GDM1 (cell line): ENCODE measurements at regions not wholly inside any gene's neighbourhood (a gene's known extent, or its start where the extent isn't known, plus 50 kb on each side); places are given as distances from the start of the nearest gene placed in this dataset.

Experiments used
- DNase-seq: peaks from one replicate; lab custom pipeline; 2025; lab: John Stamatoyannopoulos, UW

GRCh38 chr4:89549907-89550306 is 242.3 kb upstream of the GPRIN3 start:
- no peak for DNase-seq

GRCh38 chr4:89545315-89545714 is 237.7 kb upstream of the GPRIN3 start:
- no peak for DNase-seq

GRCh38 chr4:89541998-89542397 is 234.4 kb upstream of the GPRIN3 start:
- DNase-seq = no peak

- no peak for DNase-seq
These were observed 232.5 kb upstream of the GPRIN3 start for GRCh38 chr4:89539797-89540711.

DNA sequence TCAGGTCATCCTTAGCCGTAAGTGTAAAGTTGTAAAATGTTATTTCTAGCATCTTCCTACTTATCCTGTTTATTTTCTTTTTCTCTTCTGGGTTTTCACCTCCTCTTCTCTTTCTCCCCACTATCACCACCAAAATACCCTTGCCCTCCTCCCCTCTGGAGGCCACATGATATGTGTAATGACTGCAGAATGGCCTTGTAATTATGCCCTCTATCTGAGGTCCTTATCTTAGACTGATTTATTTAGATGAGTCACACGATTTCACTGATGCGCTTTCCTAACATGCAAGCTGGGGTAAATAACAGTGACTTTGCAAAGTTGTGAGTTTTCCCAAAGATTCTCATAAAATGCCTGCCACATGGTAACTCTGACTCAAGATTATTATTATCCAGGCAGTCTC is 231.8 kb upstream of the GPRIN3 start:
- no peak for DNase-seq

- DNase-seq = no peak
These were observed 231.3 kb upstream of the GPRIN3 start for GRCh38 chr4:89538886-89539285.

- DNase-seq = no peak
These were observed 230.6 kb upstream of the GPRIN3 start for GRCh38 chr4:89538171-89538570.

DNA sequence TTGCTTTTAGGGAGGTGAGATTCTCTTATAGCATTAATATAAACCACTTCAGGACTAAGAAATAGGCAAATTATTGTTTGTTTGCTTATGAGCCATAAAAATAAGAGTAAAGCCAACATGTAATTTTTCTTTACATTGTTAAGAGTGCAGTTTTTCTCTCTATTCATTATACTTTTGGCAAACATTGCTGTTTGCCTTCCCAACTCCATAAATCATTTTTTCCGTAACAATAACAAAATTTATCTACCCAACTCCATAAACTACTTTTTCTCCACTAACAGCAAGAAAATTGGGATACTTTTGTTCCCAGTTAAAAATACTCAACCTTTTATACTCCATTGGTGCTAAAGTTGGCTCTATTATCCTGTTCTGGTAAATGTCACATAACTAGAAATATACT is 229.7 kb upstream of the GPRIN3 start:
- DNase-seq = no peak

- DNase-seq = no peak
These were observed 227.7 kb upstream of the GPRIN3 start for GRCh38 chr4:89535251-89535650.

DNA sequence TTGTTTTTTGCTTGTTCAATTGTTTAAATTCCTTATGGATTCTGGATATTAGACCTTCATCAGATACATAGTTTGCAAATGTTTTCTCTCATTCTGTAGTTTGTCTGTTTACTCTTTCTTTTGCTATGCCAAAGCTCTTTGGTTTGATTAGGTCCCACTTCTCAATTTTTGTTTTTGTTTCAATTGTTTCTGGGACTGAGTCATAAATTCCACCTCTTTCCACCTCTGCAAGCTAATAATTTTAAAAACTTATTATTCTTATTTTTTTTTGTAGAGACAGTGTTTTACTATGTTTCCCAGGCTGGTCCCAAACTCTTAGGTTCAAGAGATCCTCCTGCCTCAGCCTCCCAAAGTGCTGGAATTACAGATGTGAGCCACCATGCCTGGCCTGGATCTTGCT is 226.8 kb upstream of the GPRIN3 start:
- no peak for DNase-seq

DNA sequence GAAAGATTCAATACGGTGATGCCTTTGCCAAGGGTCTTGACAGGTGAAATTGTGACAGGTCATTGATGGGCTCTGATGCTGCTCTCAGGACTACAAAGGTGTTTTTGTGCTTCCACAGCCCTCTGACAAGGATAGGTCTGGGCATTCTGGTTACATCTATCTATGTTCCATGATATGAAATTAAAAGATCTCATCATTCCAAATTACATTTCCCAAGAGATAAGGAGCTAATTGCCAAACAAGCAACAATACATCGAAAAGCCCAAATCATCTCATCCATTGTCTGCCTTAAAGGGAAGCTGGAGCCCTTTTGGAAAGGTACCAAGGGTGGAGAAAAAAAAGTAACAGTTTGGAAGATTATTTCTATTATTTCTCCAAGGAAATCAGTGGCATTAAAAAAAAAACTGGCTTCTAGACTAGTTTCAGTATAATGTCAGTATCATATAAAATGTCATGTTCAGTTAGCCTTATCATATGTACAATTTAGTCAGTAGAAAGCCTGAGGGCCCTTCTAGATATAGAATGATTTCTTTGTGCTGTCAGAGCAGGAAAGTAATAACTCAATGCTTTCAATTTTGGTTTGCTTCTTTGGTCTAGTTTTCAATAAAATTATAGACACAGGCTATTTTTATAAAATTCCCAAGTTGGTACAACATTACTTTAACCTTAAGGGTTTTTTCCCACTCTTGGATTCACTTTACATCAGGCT is 224.5 kb upstream of the GPRIN3 start:
- no peak for DNase-seq

- DNase-seq = peak; percentile 46
These were observed 221.0 kb upstream of the GPRIN3 start for GRCh38 chr4:89528526-89529133.

DNA sequence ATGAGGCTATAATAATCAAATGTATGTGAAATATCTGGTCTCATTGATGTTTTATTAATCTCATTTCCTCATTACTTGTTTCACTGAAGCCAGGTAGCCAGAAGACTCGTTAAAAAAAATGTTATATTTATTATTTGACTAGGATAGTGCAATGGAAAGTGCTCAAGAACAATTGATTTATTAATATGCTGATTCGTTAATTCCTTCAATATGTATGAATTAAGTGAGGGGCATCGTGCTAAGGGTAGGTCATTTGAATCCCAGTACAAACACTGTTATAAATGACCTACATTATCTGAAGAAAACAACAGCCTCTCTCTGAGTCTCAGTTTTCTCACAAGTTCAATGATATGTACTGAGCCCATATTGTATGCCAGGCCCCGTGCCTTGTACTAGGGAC is 214.2 kb upstream of the GPRIN3 start:
- DNase-seq = no peak

DNA sequence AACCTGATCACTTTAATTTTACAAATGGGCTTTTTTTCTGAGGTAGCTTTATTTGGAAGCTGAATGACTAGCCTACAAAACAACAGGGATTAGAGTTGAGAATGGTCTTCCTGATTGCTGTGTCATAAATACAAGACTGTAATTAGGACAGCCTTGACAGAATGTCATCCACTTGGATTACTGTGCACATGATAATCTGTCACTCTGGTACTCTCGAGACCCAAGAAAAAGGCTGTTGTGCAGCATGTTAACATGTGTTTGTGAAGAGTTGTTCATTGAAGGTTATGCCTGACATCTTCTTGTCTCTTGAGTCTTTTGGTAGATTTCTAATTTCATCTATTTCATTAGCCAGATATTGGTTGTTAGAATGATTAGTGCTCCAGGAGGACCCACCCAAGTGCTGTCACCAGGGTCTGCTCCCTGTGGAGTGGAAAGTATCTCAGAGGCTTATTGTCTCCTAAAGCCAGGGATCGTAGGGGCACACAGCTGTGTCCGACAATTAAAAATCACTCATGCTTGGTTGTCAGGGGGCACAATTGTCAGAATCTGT is 212.2 kb upstream of the GPRIN3 start:
- DNase-seq = no peak

DNA sequence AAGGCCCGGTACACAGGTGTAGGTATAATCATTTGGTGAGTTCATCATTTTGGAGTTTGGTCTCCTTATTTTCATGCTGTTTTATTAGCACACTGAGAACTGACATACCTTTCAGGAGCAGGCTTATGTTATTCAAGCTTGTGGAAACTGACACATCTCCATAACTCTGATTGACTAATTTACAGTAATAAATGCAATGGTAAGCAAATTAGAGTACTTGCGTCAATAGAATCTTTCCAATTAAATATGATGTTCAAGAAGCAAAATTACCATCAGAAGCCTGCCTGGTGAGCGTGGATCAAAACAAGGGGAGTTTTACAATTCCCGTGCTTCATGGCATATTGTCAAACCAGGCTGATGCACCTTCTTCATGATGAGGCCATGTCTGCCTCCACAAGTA is 210.7 kb upstream of the GPRIN3 start:
- no peak for DNase-seq

GRCh38 chr4:89514811-89515210 is 207.2 kb upstream of the GPRIN3 start:
- no peak for DNase-seq

DNA sequence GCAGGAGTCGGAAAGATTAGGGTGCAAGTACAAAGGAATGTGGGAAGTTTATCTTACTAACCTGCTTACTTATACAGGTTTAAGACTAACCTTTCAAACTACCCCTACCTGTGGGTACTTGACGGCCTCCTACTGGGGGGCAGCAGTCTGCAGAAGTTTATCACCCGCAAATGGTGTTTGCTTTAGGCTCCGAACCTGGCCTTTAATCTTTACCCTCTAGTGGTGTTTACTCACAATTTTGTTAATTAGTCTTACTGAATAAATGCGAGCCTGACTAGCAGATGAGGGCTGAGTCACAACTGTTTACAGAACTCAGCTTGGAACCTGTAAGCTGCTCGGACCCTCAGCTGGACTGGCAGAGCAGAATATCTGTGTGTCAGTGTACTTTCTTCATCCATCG is 204.2 kb upstream of the GPRIN3 start:
- no peak for DNase-seq

DNA sequence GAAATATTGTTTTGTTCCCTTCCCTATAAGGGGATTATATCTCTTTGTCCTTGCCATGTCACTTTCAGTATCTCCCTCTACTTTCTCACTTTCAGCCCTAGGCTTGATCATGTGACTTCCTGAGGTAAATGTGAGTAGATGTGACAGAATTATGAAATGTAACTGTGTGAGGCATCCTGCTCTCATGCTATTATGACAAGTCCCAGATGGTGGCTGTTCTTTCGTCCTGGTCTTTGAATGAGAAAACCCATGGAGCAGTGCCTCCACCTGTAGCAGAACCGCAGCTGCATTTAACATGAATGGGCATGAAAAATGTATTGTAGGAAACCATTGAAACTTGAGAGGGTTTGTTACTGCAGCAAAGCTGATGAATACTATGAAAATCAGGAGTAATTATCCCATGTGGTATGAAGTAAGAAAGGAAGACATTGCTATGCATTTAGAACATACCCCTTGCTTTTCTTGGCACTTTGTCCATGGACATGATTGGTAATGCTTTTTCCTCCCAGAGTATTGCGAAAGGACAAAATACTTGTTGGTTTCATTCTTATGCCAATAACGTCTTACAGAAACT is 202.2 kb upstream of the GPRIN3 start:
- DNase-seq = no peak

DNA sequence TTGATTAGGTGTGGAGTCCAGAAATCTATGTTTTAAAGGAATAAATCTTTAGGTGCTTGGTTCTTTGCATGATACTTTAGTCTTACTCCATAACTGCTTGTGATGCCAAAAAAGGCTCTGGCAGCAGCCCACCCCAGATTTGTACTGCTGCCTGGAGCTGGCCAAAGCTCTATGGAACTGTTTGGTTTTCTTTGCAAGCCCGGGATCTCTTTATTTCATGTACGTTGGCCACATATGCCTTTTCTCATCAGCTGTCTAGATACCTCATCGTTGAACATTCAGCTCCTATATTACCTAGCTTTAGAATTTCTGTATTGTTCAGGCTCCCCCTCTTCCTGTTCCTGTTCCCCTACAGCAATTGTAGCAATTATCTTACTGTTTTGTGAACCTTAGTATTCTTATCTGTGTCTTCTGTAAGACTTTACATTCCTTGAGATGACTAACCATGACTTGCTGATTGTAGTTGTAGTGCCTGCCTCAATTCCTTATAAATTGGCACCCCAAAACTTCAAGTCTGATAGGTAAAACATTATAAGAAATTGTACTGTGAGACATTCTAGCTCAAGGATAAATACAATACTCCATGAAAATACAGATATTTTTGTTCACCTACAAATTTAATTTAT is 199.4 kb upstream of the GPRIN3 start:
- no peak for DNase-seq

DNA sequence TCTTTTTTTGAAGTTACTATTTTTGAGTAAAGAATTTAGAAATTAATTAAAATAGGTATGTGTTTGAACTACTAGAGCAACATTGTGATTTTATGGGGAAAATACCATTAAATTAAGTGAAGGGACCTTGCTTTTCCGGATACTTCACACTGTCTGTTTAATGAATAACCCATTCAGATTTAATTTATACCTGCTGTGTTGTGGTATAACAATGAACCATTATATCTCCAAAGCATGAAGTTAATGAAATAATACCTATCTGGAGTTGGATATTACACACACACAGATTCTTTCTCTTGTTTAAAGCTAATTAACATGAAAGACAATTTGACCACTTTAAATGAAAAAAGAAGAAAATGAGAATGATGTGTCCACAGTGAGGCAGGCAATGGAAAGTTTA is 195.0 kb upstream of the GPRIN3 start:
- no peak for DNase-seq

- DNase-seq = no peak
These were observed 190.1 kb upstream of the GPRIN3 start for GRCh38 chr4:89497517-89498308.
